ENCODE measurements at regions not wholly inside any gene's neighbourhood (a gene's known extent, or its start where the extent isn't known, plus 50 kb on each side); places are given as distances from the start of the nearest gene placed in this dataset.

- DNase-seq = no peak
Observed at GRCh38 chr18:78643981-78644380, 335.6 kb upstream of the SALL3 start.

- DNase-seq = no peak
Observed at GRCh38 chr18:78645216-78645615, 334.4 kb upstream of the SALL3 start.

DNA sequence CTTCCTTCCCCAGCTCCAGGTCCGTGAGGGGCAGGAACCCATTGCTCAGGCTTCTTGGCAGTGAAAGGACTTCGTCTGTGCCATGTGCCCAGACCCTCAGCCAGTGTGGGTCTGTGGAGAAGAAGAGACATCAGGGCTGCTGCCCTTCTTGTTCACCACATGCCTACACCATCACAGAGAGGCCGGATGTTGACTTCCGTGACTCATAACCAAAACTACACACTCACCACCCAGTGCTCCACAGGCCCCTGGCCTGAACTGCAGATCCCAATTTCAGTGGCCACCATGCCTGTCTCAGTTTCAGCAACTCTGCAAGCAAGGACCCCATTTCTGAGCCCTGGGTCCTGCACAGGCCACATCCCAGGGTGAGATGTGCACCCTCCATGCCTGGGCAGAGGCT, 332.6 kb upstream of the SALL3 start:
- DNase-seq = no peak

DNA sequence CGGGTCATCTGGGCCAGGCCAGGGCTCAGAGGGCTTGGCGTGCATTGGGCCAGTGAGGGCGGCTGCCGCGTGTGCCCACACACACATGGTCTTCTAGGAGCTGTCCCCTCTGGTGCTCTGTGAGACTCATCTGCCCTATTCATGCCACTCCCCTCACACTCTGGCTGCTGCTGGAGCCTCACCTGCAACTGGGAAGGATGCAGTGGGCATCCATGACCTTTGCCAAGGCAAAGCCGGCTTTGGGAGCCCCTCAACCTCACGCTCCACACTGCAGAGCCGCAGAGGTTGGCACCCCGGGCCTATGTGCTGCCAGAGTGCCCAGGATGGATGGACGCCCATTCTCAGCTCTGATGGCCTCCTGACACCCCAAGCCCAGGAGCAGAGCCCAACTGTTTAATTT, 330.2 kb upstream of the SALL3 start:
- DNase-seq = no peak

GRCh38 chr18:78650926-78651325, 328.7 kb upstream of the SALL3 start:
- no peak for DNase-seq

GRCh38 chr18:78652001-78652545, 327.5 kb upstream of the SALL3 start:
- DNase-seq = no peak

GRCh38 chr18:78655921-78656320, 323.7 kb upstream of the SALL3 start:
- no peak for DNase-seq

- DNase-seq = no peak
Observed at GRCh38 chr18:78656346-78656925, 323.2 kb upstream of the SALL3 start.

DNA sequence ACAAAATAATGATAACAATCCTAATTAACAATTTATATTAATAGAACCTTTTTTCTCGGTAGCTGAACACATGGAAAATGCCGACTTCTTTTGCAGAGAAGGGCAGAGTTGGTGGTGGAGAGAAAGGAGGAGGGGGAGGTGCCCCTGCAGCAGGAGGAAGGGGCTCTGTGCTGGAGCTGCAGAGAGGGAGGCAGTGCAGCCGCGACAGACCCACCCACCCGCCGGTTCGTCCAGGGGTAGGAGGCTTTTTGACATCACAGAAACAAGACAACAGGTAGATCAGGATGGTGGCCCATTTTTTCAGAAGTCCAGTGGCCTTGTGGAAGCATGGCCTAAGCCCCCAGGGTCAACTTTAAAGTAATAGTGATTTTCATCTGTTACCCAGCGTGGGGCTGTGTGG, 321.1 kb upstream of the SALL3 start:
- no peak for DNase-seq

GRCh38 chr18:78659057-78659456, 320.6 kb upstream of the SALL3 start:
- DNase-seq = no peak

- peak; percentile 57 for DNase-seq
Observed at GRCh38 chr18:78659748-78660147, 319.9 kb upstream of the SALL3 start.

DNA sequence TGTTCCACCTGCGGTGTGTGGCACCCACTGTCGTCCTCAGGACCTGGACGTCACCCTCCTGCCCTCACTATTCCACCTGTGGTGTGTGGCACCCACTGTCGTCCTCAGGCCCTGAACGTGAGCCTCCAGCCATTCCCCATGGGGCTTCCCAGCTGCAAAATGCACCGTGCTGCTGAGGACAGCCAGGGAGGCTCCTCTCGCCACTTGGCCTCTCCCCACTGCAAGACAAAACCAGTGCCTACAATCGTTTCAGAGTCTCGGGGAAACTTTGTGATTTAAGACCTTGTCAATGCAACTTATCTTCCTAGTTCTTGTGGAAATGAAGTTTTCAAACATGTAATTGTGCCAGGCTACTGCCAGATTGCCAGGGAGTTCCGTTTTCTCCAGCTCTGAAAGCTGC, 319.3 kb upstream of the SALL3 start:
- DNase-seq = no peak

DNA sequence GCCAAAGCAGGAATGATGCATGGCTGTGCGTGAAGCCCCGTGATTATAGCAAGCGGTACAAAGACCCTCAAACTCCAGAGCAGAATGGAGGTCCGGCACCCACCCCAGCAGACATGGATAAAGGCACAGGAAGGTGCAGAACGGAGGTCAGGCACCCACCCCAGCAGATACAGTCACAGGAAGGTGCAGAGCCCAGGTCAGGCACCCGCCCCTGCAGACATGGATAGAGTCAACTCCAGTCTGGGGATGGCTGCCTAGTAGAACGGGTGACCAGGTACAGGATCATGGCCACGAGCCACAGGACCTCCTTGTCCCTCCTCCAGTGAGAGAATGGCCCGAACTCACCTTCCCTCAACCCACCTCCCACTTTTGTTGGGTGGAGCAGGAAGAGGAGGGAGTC, 318.3 kb upstream of the SALL3 start:
- no peak for DNase-seq

GRCh38 chr18:78662879-78663278, 316.7 kb upstream of the SALL3 start:
- no peak for DNase-seq

GRCh38 chr18:78664048-78664447, 315.6 kb upstream of the SALL3 start:
- DNase-seq = no peak

- DNase-seq = no peak
Observed at GRCh38 chr18:78664848-78665247, 314.8 kb upstream of the SALL3 start.

DNA sequence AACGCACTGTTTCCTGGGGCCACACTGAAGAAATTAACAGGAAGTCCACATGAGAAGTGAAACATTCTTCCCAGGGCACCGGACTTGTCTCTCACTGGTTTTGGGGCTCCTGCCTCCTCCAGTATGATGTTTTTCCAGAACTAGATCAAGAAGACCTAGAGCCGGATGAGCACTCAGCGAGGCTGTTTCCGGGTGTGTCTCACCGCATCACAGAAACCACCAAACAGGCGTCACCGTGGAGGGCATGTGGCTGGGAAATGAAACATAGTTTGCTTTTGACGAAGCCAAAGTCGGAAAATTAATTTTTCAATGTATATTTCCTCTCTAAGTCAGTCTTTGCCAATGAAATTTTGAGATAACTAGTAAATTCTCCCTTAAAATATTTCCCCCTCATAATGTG, 314.0 kb upstream of the SALL3 start:
- DNase-seq = no peak

DNA sequence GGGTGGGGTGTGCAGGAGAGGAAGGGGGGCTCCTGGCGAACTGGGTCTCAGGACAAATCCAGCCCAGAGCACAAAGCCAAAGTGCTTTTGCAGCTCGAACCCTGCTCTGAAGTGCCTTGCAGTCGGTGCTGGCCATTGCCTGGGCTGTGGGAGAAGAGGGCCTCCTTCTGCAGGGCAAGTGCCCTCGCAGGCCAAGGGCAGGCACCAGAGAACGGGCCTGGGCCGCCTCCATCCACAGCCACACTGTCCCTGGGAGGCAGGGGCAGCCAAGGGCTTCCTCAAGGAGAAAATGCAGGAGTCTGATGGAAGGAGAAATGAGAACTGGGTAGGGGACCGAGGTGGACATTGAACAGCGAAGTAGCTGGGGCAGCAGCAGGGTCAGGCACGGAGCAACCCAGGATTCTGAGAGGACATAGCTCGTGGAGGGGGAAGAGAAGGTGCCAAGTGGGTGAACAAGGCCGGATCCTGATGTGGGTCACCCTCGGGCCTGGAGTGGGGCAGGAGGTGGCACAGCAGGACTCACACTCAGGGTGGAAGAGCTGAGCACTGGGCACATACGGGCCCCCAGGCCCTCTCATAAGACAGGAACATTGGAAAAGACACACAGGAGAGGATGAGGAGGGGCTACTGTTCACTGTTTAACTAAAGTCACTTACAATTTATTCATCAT, 312.8 kb upstream of the SALL3 start:
- no peak for DNase-seq

GRCh38 chr18:78670778-78671391, 308.7 kb upstream of the SALL3 start:
- DNase-seq = no peak

- DNase-seq = no peak
Observed at GRCh38 chr18:78671551-78671950, 308.1 kb upstream of the SALL3 start.

GRCh38 chr18:78672862-78673446, 306.7 kb upstream of the SALL3 start:
- DNase-seq = no peak

DNA sequence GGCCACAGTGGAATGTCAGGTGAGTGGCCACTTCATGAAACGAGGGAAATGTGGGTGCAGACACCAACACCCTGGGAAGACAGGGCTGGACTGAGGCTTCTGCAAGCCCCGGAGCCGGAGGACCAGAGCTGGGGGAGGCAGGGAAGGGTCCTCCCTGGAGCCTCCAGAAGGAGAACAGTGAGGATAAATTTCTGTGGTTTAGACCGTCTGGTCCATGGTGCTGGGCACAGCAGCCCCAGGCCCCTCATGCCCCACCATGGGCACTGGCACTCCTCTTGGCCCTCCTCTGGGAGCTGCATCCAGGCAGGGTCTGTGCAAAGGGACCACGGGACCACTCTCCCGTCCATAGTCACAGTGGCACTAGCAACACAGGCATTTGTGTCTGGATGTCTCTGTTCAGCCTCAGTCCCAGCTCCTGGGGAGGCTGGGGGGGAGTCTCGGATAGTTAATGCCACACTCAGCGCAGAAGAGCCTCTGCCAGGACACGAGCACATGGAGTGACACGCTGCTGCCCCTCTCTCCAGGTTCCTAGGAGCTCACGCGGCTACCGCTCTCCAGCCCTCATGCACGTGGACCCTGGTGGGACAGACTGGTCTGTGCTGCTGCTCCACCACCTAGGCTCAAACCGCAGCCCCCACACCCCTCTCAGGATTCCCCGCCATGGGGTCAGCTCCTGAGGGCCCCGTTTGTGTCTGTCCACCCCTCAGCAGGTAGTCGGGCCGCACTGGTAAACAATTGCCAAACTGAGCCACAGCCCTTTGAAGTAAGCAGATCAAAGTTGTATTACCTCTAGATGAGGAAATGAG, 305.9 kb upstream of the SALL3 start:
- DNase-seq = no peak

DNA sequence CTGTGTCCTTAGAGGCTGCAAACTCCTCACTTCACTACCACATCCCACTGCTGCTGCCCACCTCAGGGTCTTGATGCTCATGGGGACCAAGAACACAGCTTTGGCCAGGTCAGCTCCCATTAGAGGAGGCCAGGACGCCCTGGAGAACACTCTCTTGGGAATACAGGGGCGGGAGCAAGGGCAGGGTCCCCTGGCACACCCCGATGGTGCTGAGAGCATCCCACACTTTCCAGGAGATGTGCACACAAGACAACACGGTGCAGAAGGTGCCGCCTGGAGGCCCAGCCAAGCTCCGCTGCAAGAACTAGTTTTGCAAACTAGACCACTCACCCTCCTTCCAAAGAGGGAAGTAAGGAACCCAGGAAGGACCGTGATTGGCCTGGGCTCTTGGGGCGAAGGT, 304.4 kb upstream of the SALL3 start:
- DNase-seq = no peak

Measured in COR-L47 (cell line).